SK-N-SH treated with all-trans-retinoic acid at 6 μM for 48 hours (cell line): ENCODE measurements at regions not wholly inside any gene's neighbourhood (a gene's known extent, or its start where the extent isn't known, plus 50 kb on each side); places are given as distances from the start of the nearest gene placed in this dataset.

ENCODE experiments used
- ATAC-seq: fragments of 200-7000 bp; cut with Tn5 transposase; 3 replicates; pipeline ENCODE4 v1.9.1; 2020; ENCODE audit warnings: mild to moderate bottlenecking, moderate library complexity
- ARNTL ChIP-seq: fragments of 450-650 bp; formaldehyde crosslinking; IDR thresholded peaks from 2 replicates; pipeline ENCODE4 v1.5.0; 2020; ENCODE audit warnings: low read depth, mild to moderate bottlenecking, moderate library complexity, borderline replicate concordance
- CREB5 ChIP-seq: fragments of 250-450 bp; sonication (Bioruptor Pico); IDR thresholded peaks from 2 replicates; pipeline ENCODE4 v1.5.1; 2020; ENCODE audit warnings: low read depth, mild to moderate bottlenecking, moderate library complexity
- CSDC2 ChIP-seq: fragments of 250-450 bp; sonication (Bioruptor Pico); IDR thresholded peaks from 2 replicates; pipeline ENCODE4 v1.5.0; 2020; ENCODE audit warnings: mild to moderate bottlenecking, moderate library complexity
- CSRNP3 ChIP-seq: fragments of 250-450 bp; sonication (Bioruptor Pico); IDR thresholded peaks from 2 replicates; pipeline ENCODE4 v1.5.1; 2021; ENCODE audit warnings: mild to moderate bottlenecking, moderate library complexity
- ESRRG ChIP-seq: fragments of 250-450 bp; sonication (Bioruptor Pico); IDR thresholded peaks from 2 replicates; pipeline ENCODE4 v1.6.1; 2021; ENCODE audit warnings: mild to moderate bottlenecking
- GLIS3 ChIP-seq: fragments of 250-450 bp; sonication (Bioruptor Pico); IDR thresholded peaks from 2 replicates; pipeline ENCODE4 v1.5.0; 2020; ENCODE audit warnings: mild to moderate bottlenecking, moderate library complexity
- ISL1 ChIP-seq: fragments of 250-450 bp; sonication (Bioruptor Pico); IDR thresholded peaks from 2 replicates; pipeline ENCODE4 v2.1.2; 2022; ENCODE audit warnings: mild to moderate bottlenecking, moderate library complexity
- OSR1 ChIP-seq: fragments of 250-450 bp; sonication (Bioruptor Pico); IDR thresholded peaks from 2 replicates; pipeline ENCODE4 v1.8.0; 2022; ENCODE audit warnings: moderate library complexity, mild to moderate bottlenecking, inconsistent platforms
- PATZ1 ChIP-seq: fragments of 250-450 bp; sonication (Bioruptor Pico); IDR thresholded peaks from 2 replicates; pipeline ENCODE4 v1.8.0; 2020; ENCODE audit warnings: mild to moderate bottlenecking, moderate library complexity, borderline replicate concordance
- POU6F1 ChIP-seq: fragments of 250-450 bp; sonication (Bioruptor Pico); IDR thresholded peaks from 2 replicates; pipeline ENCODE4 v1.8.0; 2021; ENCODE audit warnings: low read depth, mild to moderate bottlenecking, moderate library complexity, borderline replicate concordance
- PPARA ChIP-seq: fragments of 250-450 bp; sonication (Bioruptor Pico); IDR thresholded peaks from 2 replicates; pipeline ENCODE4 v1.5.0; 2020; ENCODE audit warnings: mild to moderate bottlenecking, borderline replicate concordance
- RARB ChIP-seq: fragments of 250-450 bp; sonication (Bioruptor Pico); IDR thresholded peaks from 2 replicates; pipeline ENCODE4 v1.8.0; 2021; ENCODE audit warnings: mild to moderate bottlenecking, moderate library complexity
- SNAI2 ChIP-seq: fragments of 250-450 bp; sonication (Bioruptor Pico); IDR thresholded peaks from 2 replicates; pipeline ENCODE4 v1.5.0; 2020; ENCODE audit warnings: mild to moderate bottlenecking, moderate library complexity
- TCF4 ChIP-seq: fragments of 250-450 bp; sonication (Bioruptor Pico); IDR thresholded peaks from 2 replicates; pipeline ENCODE4 v1.8.0; 2021; ENCODE audit warnings: mild to moderate bottlenecking, moderate library complexity, borderline replicate concordance
- TOX ChIP-seq: fragments of 250-450 bp; sonication (Bioruptor Pico); IDR thresholded peaks from 2 replicates; pipeline ENCODE4 v1.8.0; 2021; ENCODE audit warnings: mild to moderate bottlenecking, moderate library complexity, borderline replicate concordance
- ZC3H10 ChIP-seq: fragments of 250-450 bp; sonication (Bioruptor Pico); IDR thresholded peaks from 2 replicates; pipeline ENCODE4 v1.5.1; 2021; ENCODE audit warnings: mild to moderate bottlenecking, moderate library complexity
- ZFP3 ChIP-seq: fragments of 250-450 bp; sonication (Bioruptor Pico); IDR thresholded peaks from 2 replicates; pipeline ENCODE4 v1.5.0; 2020; ENCODE audit warnings: mild to moderate bottlenecking, moderate library complexity
- ZFP30 ChIP-seq: fragments of 450-650 bp; formaldehyde crosslinking; IDR thresholded peaks from 2 replicates; pipeline ENCODE4 v1.5.0; 2022; ENCODE audit warnings: mild to moderate bottlenecking, moderate library complexity
- ZNF565 ChIP-seq: fragments of 450-650 bp; formaldehyde crosslinking; conservative IDR thresholded peaks from 2 replicates; pipeline ENCODE4 v1.5.0; 2020; ENCODE audit warnings: low read depth, mild to moderate bottlenecking, moderate library complexity
- ZNF70 ChIP-seq: fragments of 450-650 bp; formaldehyde crosslinking; IDR thresholded peaks from 2 replicates; pipeline ENCODE4 v1.5.0; 2020; ENCODE audit warnings: mild to moderate bottlenecking, moderate library complexity
- ZNF8 ChIP-seq: fragments of 450-650 bp; formaldehyde crosslinking; IDR thresholded peaks from 2 replicates; pipeline ENCODE4 v1.5.0; 2020; ENCODE audit warnings: mild to moderate bottlenecking, moderate library complexity

- no peak for ATAC-seq
- TF ChIP-seq ZNF8 (CRISPR knock-in tag) (no peak), CSRNP3 (CRISPR knock-in tag) (no peak), CREB5 (CRISPR knock-in tag) (no peak), ARNTL (CRISPR knock-in tag) (no peak), ZC3H10 (no peak), ZNF565 (CRISPR knock-in tag) (no peak), RARB (CRISPR knock-in tag) (no peak), POU6F1 (no peak)
- TF ChIP-seq, all 23 proteins: peak for 0
Observed at GRCh38 chr10:4004990-4005389, 220.0 kb upstream of the KLF6 start.

GRCh38 chr10:4004144-4004543, 219.1 kb upstream of the KLF6 start:
- TF ChIP-seq CSDC2 = no peak
- no peak for TF ChIP-seq ARNTL (CRISPR knock-in tag)
- TF ChIP-seq PPARA (CRISPR knock-in tag) = no peak
- no peak for TF ChIP-seq PATZ1 (CRISPR knock-in tag)
- no peak for TF ChIP-seq TCF4
- no peak for TF ChIP-seq ZFP3 (CRISPR knock-in tag)
- no peak for TF ChIP-seq ESRRG (CRISPR knock-in tag)
- no peak for TF ChIP-seq ISL1 (CRISPR knock-in tag)
- no peak for TF ChIP-seq ZFP30 (CRISPR knock-in tag)
- no peak for TF ChIP-seq ZNF8 (CRISPR knock-in tag)
- TF ChIP-seq RARB (CRISPR knock-in tag) = no peak
- no peak for TF ChIP-seq CSRNP3 (CRISPR knock-in tag)
- ATAC-seq = no peak

GRCh38 chr10:4003348-4003973, 218.5 kb upstream of the KLF6 start:
- no peak for ATAC-seq
- TF ChIP-seq ZNF8 (CRISPR knock-in tag) = no peak
- no peak for TF ChIP-seq ZNF70 (CRISPR knock-in tag)
- no peak for TF ChIP-seq ZFP3 (CRISPR knock-in tag)
- no peak for TF ChIP-seq TOX (CRISPR knock-in tag)
- TF ChIP-seq OSR1 = no peak
- no peak for TF ChIP-seq GLIS3 (CRISPR knock-in tag)
- no peak for TF ChIP-seq PATZ1 (CRISPR knock-in tag)
- no peak for TF ChIP-seq CREB5 (CRISPR knock-in tag)
- TF ChIP-seq CSRNP3 (CRISPR knock-in tag) = no peak
- TF ChIP-seq TCF4 = no peak
- TF ChIP-seq SNAI2 (CRISPR knock-in tag) = no peak
- TF ChIP-seq POU6F1 = no peak
